Neural progenitor cell (in vitro differentiated cells): ENCODE measurements at regions not wholly inside any gene's neighbourhood (a gene's known extent, or its start where the extent isn't known, plus 50 kb on each side); places are given as distances from the start of the nearest gene placed in this dataset.

ENCODE experiments used
- CTCF ChIP-seq: fragments of 200-600 bp; sonication (generic); IDR thresholded peaks from 2 replicates; pipeline ENCODE4 v1.5.1; 2017; ENCODE audit warnings: antibody characterized with exemption, mild to moderate bottlenecking
- EZH2 ChIP-seq: fragments of 200-600 bp; sonication (generic); IDR thresholded peaks from 2 replicates; pipeline ENCODE4 v1.6.1; 2017; ENCODE audit warnings: antibody characterized with exemption, mild to moderate bottlenecking, moderate library complexity
- EZH2phosphoT487 ChIP-seq: fragments of 200-600 bp; sonication (generic); IDR thresholded peaks from 2 replicates; pipeline ENCODE4 v1.6.1; 2017; ENCODE audit warnings: antibody characterized with exemption

DNA sequence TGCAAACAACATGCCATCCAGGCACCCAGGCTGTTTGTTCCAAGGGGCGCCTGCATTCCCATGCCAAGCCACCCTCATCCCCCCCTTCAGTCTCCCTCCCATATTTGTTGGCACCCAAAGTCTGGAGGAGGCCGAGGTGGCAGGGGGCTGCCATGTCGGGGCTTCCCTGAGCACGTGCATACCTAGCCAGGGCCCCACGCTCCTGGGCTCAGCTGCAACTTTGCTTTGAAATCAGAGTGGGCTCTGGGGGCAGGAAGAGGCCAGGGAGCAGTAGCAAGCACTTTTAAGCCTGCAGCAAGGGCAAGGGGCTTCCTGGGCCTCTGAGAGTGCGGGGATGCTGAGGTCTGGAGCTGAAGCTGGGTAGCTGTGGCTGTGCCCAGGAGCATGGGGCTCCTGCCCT is 655.9 kb upstream of the EYS start:
- TF ChIP-seq CTCF, result no peak
- TF ChIP-seq EZH2phosphoT487, result no peak
- no peak for TF ChIP-seq EZH2
